Neural cell (in vitro differentiated cells): ENCODE measurements at regions not wholly inside any gene's neighbourhood (a gene's known extent, or its start where the extent isn't known, plus 50 kb on each side); places are given as distances from the start of the nearest gene placed in this dataset.

ENCODE experiments used
- H2AFZ ChIP-seq: fragments of 200-600, 300-800 bp; sonication (generic), shearing (Covaris generic); 2 replicates; pipeline ENCODE4 v1.6.0; 2014; ENCODE audit warnings: low read depth, mild to moderate bottlenecking, antibody characterized with exemption, low read length, moderate library complexity
- H3F3A ChIP-seq: fragments of 200-600 bp; shearing (Covaris generic); 2 replicates; pipeline ENCODE4 v1.6.1; 2016; ENCODE audit warnings: mild to moderate bottlenecking, moderate library complexity, mixed read lengths, antibody characterized with exemption, low read length; ENCODE audit not compliant: insufficient read depth, poor library complexity, severe bottlenecking
- H3K27ac ChIP-seq: fragments of 200-600, 300-800 bp; sonication (generic), shearing (Covaris generic); 2 replicates; pipeline ENCODE4 v1.5.1; 2014; ENCODE audit warnings: mild to moderate bottlenecking, low read length, moderate library complexity
- H3K27me3 ChIP-seq: fragments of 300-800, 200-600 bp; sonication (generic), shearing (Covaris generic); 2 replicates; pipeline ENCODE4 v1.6.0; 2014; ENCODE audit warnings: mild to moderate bottlenecking, low read depth, low read length, moderate library complexity; ENCODE audit not compliant: insufficient read depth
- H3K36me3 ChIP-seq: fragments of 300-800, 200-600 bp; sonication (generic), shearing (Covaris generic); 2 replicates; pipeline ENCODE4 v1.5.1; 2014; ENCODE audit warnings: mild to moderate bottlenecking, antibody characterized with exemption, low read length, moderate library complexity; ENCODE audit not compliant: insufficient read depth
- H3K4me2 ChIP-seq: fragments of 300-800, 200-600 bp; sonication (generic), shearing (Covaris generic); 2 replicates; pipeline ENCODE4 v1.6.0; 2014; ENCODE audit warnings: mild to moderate bottlenecking, low read length
- H3K4me3 ChIP-seq: fragments of 300-800, 200-600 bp; sonication (generic), shearing (Covaris generic); 2 replicates; pipeline ENCODE4 v1.5.1; 2014; ENCODE audit warnings: mild to moderate bottlenecking, low read length, moderate library complexity
- H3K79me2 ChIP-seq: fragments of 200-600 bp; shearing (Covaris generic); replicated peaks from 2 replicates; pipeline ENCODE4 v1.6.0; 2014; ENCODE audit warnings: mild to moderate bottlenecking, low read length, moderate library complexity; ENCODE audit not compliant: insufficient read depth
- H3K9ac ChIP-seq: fragments of 300-800, 200-600 bp; sonication (generic), shearing (Covaris generic); 2 replicates; pipeline ENCODE4 v1.6.1; 2016; ENCODE audit warnings: mild to moderate bottlenecking, low read length, mixed read lengths
- H3K9me2 ChIP-seq: fragments of 200-600 bp; shearing (Covaris generic); 2 replicates; pipeline ENCODE4 v1.6.1; 2016; ENCODE audit warnings: mild to moderate bottlenecking, low read length, mixed read lengths; ENCODE audit not compliant: insufficient read depth
- H3K9me3 ChIP-seq: fragments of 200-600, 300-800 bp; sonication (generic), shearing (Covaris generic); 2 replicates; pipeline ENCODE4 v1.6.1; 2016; ENCODE audit warnings: mild to moderate bottlenecking, mixed run types, low read length, moderate library complexity, mixed read lengths
- H4K20me1 ChIP-seq: fragments of 200-600 bp; shearing (Covaris generic); 2 replicates; pipeline ENCODE4 v1.6.1; 2016; ENCODE audit warnings: mild to moderate bottlenecking, mixed run types; ENCODE audit not compliant: insufficient read depth
- EP300 ChIP-seq: fragments of 450-650 bp; conservative IDR thresholded peaks from 2 replicates; pipeline ENCODE4 v1.6.1; 2014; ENCODE audit warnings: antibody characterized with exemption, mild to moderate bottlenecking, moderate library complexity; ENCODE audit not compliant: poor library complexity, severe bottlenecking
- EZH2 ChIP-seq: fragments of 200-600, 300-800 bp; shearing (Covaris generic), sonication (generic); IDR thresholded peaks from 2 replicates; pipeline ENCODE4 v1.6.1; 2014; ENCODE audit warnings: antibody characterized with exemption, low read length, borderline replicate concordance, mild to moderate bottlenecking; ENCODE audit not compliant: insufficient read depth, poor library complexity, severe bottlenecking
- MXI1 ChIP-seq: fragments of 450-650 bp; conservative IDR thresholded peaks from 2 replicates; pipeline ENCODE4 v1.6.1; 2014; ENCODE audit warnings: antibody characterized with exemption, mild to moderate bottlenecking; ENCODE audit not compliant: poor library complexity, severe bottlenecking
- POLR2AphosphoS5 ChIP-seq: IDR thresholded peaks from 2 replicates; pipeline ENCODE4 v1.6.1; 2012
- RAD21 ChIP-seq: fragments of 450-650 bp; conservative IDR thresholded peaks from 2 replicates; pipeline ENCODE4 v1.6.1; 2014; ENCODE audit warnings: antibody characterized with exemption, mild to moderate bottlenecking, moderate library complexity
- SMC3 ChIP-seq: fragments of 450-650 bp; conservative IDR thresholded peaks from 2 replicates; pipeline ENCODE4 v1.6.1; 2014; ENCODE audit warnings: antibody characterized with exemption, mild to moderate bottlenecking, moderate library complexity; ENCODE audit not compliant: poor library complexity
- TAF1 ChIP-seq: IDR thresholded peaks from 2 replicates; pipeline ENCODE4 v1.6.1; 2012; ENCODE audit warnings: low read depth
- TF ChIP-seq, protein P1 (sequence below): fragments of 450-650 bp; IDR thresholded peaks from 2 replicates; pipeline ENCODE4 v1.5.1; 2014; ENCODE audit warnings: antibody characterized with exemption, mild to moderate bottlenecking, moderate library complexity; ENCODE audit not compliant: poor library complexity, severe bottlenecking
- TF ChIP-seq, protein P2 (sequence below): IDR thresholded peaks from 2 replicates; pipeline ENCODE4 v1.6.1; 2012; ENCODE audit warnings: borderline replicate concordance

DNA sequence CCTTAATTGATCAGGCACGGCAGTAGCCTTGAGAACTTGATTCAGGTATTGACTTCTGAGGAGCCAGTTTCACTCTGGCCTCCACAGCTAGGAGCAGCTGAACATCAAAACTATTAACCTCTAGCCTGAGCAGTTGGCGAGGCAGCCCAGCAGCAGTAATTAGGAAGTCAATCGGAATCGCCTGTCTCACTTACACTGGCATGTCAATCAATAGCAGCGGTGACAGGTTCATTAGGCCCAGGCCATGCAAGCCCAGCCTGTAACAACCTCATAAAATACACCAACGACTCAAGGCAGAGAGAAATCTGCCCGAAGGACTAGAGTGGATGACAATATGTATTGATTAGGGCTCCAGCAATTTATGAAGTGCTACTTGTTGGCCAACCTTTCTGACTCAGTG is 255.4 kb upstream of the SKOR2 start:
- no peak for TF ChIP-seq POLR2AphosphoS5
- no peak for TF ChIP-seq SMC3
- no peak for TF ChIP-seq RAD21
- no peaks in the 10 kb centered on the region for H3K9me2 ChIP-seq
- no peak overlapping the region for H3K9ac ChIP-seq
- no peak overlapping the region for H3K4me2 ChIP-seq
- H3K79me2 ChIP-seq: no peaks in the 10 kb centered on the region
- H3K9me3 ChIP-seq: no peaks in the 10 kb centered on the region
- no peak overlapping the region for H3K4me3 ChIP-seq
- H3F3A ChIP-seq: no peaks in the 10 kb centered on the region
- H3K27me3 ChIP-seq: no peaks in the 10 kb centered on the region
- H2AFZ ChIP-seq: no peak overlapping the region
- no peaks in the 10 kb centered on the region for H3K36me3 ChIP-seq
- no peak overlapping the region for H3K27ac ChIP-seq
- H4K20me1 ChIP-seq: no peaks in the 10 kb centered on the region

DNA sequence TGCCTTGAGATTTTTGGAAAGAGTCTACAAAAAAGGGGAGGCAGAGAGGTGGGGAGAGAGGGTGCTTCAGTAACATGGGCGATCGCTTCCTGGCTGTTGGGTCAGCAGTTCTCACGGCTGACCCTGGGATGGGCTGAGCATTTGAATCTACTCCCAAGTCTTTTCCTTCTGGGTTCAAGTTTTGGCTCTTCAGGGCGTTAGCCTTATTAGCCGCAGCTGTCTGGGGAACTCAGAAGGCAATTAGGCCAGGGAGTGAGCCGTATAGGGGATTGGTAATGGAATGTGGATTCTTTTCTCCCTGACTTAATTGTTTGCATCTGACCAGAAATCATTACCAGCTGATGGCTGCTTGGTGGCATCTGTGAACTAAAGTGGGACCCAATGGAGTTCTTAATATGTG is 250.5 kb upstream of the SKOR2 start:
- Histone ChIP-seq H3K36me3 (no peaks in the 10 kb centered on the region), H3K9me3 (no peaks in the 10 kb centered on the region), H4K20me1 (no peaks in the 10 kb centered on the region), H2AFZ (no peak overlapping the region), H3F3A (no peaks in the 10 kb centered on the region), H3K79me2 (no peaks in the 10 kb centered on the region), H3K27me3 (no peaks in the 10 kb centered on the region), H3K4me3 (no peak overlapping the region), H3K27ac (no peak overlapping the region), H3K9ac (no peak overlapping the region), H3K9me2 (no peaks in the 10 kb centered on the region), H3K4me2 (no peak overlapping the region)
- TF ChIP-seq, protein P1, sequence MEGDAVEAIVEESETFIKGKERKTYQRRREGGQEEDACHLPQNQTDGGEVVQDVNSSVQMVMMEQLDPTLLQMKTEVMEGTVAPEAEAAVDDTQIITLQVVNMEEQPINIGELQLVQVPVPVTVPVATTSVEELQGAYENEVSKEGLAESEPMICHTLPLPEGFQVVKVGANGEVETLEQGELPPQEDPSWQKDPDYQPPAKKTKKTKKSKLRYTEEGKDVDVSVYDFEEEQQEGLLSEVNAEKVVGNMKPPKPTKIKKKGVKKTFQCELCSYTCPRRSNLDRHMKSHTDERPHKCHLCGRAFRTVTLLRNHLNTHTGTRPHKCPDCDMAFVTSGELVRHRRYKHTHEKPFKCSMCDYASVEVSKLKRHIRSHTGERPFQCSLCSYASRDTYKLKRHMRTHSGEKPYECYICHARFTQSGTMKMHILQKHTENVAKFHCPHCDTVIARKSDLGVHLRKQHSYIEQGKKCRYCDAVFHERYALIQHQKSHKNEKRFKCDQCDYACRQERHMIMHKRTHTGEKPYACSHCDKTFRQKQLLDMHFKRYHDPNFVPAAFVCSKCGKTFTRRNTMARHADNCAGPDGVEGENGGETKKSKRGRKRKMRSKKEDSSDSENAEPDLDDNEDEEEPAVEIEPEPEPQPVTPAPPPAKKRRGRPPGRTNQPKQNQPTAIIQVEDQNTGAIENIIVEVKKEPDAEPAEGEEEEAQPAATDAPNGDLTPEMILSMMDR: no peak
- TF ChIP-seq RAD21: no peak
- no peak for TF ChIP-seq TAF1
- TF ChIP-seq SMC3: no peak
- TF ChIP-seq, protein P2, sequence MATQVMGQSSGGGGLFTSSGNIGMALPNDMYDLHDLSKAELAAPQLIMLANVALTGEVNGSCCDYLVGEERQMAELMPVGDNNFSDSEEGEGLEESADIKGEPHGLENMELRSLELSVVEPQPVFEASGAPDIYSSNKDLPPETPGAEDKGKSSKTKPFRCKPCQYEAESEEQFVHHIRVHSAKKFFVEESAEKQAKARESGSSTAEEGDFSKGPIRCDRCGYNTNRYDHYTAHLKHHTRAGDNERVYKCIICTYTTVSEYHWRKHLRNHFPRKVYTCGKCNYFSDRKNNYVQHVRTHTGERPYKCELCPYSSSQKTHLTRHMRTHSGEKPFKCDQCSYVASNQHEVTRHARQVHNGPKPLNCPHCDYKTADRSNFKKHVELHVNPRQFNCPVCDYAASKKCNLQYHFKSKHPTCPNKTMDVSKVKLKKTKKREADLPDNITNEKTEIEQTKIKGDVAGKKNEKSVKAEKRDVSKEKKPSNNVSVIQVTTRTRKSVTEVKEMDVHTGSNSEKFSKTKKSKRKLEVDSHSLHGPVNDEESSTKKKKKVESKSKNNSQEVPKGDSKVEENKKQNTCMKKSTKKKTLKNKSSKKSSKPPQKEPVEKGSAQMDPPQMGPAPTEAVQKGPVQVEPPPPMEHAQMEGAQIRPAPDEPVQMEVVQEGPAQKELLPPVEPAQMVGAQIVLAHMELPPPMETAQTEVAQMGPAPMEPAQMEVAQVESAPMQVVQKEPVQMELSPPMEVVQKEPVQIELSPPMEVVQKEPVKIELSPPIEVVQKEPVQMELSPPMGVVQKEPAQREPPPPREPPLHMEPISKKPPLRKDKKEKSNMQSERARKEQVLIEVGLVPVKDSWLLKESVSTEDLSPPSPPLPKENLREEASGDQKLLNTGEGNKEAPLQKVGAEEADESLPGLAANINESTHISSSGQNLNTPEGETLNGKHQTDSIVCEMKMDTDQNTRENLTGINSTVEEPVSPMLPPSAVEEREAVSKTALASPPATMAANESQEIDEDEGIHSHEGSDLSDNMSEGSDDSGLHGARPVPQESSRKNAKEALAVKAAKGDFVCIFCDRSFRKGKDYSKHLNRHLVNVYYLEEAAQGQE: no peak
- no peak for TF ChIP-seq EZH2
- TF ChIP-seq MXI1: no peak
- no peak for TF ChIP-seq EP300
- no peak for TF ChIP-seq POLR2AphosphoS5

DNA sequence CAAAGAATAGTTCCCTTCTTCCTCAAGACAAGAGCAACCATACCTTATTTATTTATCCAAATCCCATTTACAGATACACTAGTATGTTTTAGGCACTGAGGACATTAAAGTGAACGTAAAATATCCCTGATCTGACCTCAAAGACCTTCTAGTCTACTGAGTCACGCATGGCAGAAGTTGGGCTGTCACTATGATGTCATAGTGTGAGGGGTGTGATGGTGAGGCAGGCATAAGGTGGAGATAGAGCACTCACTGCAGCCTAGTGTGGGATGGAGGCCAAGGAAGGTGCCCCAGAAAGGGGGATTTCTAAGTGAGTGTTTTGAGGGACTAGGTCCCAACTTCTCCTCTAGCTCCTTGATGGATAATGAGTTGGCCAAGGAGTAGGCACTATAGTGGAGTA is 249.5 kb upstream of the SKOR2 start:
- H3K9me2 ChIP-seq: no peaks in the 10 kb centered on the region
- H3K27ac ChIP-seq: no peak overlapping the region
- no peak overlapping the region for H3K4me2 ChIP-seq
- H2AFZ ChIP-seq: no peak overlapping the region
- H4K20me1 ChIP-seq: no peaks in the 10 kb centered on the region
- H3K79me2 ChIP-seq: no peaks in the 10 kb centered on the region
- TF ChIP-seq TAF1 (no peak), RAD21 (no peak), POLR2AphosphoS5 (no peak)
- TF ChIP-seq, protein P1: no peak
- TF ChIP-seq, protein P2: no peak
- no peaks in the 10 kb centered on the region for H3K36me3 ChIP-seq
- no peak overlapping the region for H3K9ac ChIP-seq
- H3K4me3 ChIP-seq: no peak overlapping the region
- no peaks in the 10 kb centered on the region for H3K9me3 ChIP-seq
- H3F3A ChIP-seq: no peaks in the 10 kb centered on the region
- H3K27me3 ChIP-seq: no peaks in the 10 kb centered on the region
